Ovary (tissue), 7 donors: ENCODE measurements at regions not wholly inside any gene's neighbourhood (a gene's known extent, or its start where the extent isn't known, plus 50 kb on each side); places are given as distances from the start of the nearest gene placed in this dataset.

Experiments
- DNase-seq, 5 donors: peaks; one replicate each; pipeline ENCODE4 v3.0.0-alpha.2; 2019 to 2020
- H3K27ac ChIP-seq, 2 donors: fragments of 200-600 bp; one replicate each; pipeline versions ENCODE4 v1.5.1 to v1.8.0; 2019 to 2022
- H3K27me3 ChIP-seq: fragments of 200-600 bp; one replicate; pipeline ENCODE4 v1.8.0; 2022
- H3K36me3 ChIP-seq: fragments of 200-600 bp; sonication (generic); one replicate; pipeline ENCODE4 v1.5.1; 2019
- H3K4me1 ChIP-seq: one replicate; pipeline ENCODE4 v1.8.1; 2013; ENCODE audit warnings: mild to moderate bottlenecking, moderate library complexity; ENCODE audit not compliant: insufficient read depth
- H3K4me3 ChIP-seq: fragments of 200-600 bp; sonication (generic); one replicate; pipeline ENCODE4 v1.5.1; 2017
- H3K9me3 ChIP-seq, 2 donors: fragments of 200-600 bp in 1 of 2; sonication (generic) in 1 of 2; one replicate each; pipeline versions ENCODE4 v1.5.1 to v1.8.1; 2013 to 2019; ENCODE audit warnings: mild to moderate bottlenecking in 1 of 2, moderate library complexity in 1 of 2
- EP300 ChIP-seq: sonication (generic); formaldehyde crosslinking; IDR thresholded peaks from one replicate; pipeline ENCODE4 v1.6.1; 2017; ENCODE audit warnings: antibody characterized with exemption
- POLR2A ChIP-seq: fragments of 450-650 bp; IDR thresholded peaks from one replicate; pipeline ENCODE4 v1.6.1; 2017; ENCODE audit warnings: antibody characterized with exemption, mild to moderate bottlenecking, moderate library complexity
- WGBS, 3 donors: extraction: QIAGEN DNeasy Blood & Tissue Kit in 1 of 3; methylation state at CpG; one replicate each; pipeline versions ENCODE4 v1.1.5 to v1.1.7; 2013 to 2017; 5-methylcytosine and 5-hydroxymethylcytosine counted together
- intact Hi-C, 4 donors: fragments of 100-400 bp; cut with DNase I; formaldehyde crosslinking; loops; one replicate each; pipeline versions ENCODE4 v1.11.0 to v1.15.1; 2022 to 2023
- TF ChIP-seq, protein P1 (sequence below), 3 donors: fragments of 450-650 bp in 2 of 3; fragments of 200-600 bp in 1 of 3; IDR thresholded peaks; one replicate each; pipeline versions ENCODE4 v1.5.1 to v1.8.0; 2016 to 2022; ENCODE audit warnings: antibody characterized with exemption in 3 of 3, mild to moderate bottlenecking in 1 of 3
- donor health status: DM: no; HTN: no; CAD: no; lungs with moderate emphysema.
- donor health status: DM: no; HTN: no; CAD: no.
- donor health status: Bipolar disorder and iron deficiency.
- donor health status: DM: no; HTN: no; CAD: no.
- donor health status: DM: yes; HTN: yes; CAD: no.

DNA sequence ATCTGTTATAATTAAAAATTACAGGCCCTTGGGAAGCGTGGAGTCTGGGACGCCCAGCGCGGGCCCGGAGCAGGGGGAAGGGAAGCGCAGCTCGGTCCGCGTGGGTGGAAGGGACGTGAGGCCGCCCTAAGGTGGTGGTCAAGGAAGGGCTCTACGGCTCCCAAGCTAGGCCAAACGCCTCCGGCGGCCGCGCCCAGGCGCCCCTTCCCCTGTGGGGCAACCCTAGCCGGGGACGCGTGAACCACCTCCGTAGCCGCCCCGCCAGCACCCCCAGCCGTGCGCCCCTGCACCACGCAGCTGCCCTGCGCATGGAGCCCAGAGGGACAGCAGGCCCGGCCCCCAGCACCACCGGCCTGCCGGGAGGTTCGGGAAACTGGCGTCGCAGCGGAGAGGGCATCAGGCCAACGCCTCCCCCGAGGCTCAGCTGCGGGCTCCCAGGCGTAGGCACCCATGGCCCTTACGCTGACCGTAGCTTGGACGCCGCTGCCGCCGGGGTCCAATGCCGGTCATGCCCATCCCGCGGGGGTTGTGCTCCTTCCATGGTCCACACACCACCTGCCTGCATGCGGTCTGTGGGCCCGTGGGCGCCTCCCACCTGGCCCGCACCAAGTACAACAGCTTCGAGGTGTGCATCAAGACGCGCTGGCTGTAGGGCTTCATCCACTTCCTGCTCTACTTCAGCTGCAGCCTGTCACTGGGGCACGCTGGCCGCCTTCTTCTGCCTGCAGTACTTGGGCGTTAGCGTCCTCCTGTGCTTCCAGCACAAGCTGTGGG lies 166.7 kb downstream of the SEPTIN7 start:
- TF ChIP-seq EP300 (no peak), POLR2A (no peak)
- TF ChIP-seq, protein P1, sequence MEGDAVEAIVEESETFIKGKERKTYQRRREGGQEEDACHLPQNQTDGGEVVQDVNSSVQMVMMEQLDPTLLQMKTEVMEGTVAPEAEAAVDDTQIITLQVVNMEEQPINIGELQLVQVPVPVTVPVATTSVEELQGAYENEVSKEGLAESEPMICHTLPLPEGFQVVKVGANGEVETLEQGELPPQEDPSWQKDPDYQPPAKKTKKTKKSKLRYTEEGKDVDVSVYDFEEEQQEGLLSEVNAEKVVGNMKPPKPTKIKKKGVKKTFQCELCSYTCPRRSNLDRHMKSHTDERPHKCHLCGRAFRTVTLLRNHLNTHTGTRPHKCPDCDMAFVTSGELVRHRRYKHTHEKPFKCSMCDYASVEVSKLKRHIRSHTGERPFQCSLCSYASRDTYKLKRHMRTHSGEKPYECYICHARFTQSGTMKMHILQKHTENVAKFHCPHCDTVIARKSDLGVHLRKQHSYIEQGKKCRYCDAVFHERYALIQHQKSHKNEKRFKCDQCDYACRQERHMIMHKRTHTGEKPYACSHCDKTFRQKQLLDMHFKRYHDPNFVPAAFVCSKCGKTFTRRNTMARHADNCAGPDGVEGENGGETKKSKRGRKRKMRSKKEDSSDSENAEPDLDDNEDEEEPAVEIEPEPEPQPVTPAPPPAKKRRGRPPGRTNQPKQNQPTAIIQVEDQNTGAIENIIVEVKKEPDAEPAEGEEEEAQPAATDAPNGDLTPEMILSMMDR (IDR thresholded peaks at IDR 0.05), result no peak
- 63 to 79% (median 65%) methylated on average over 49 to 59 of the region's 59 CpGs for WGBS, 3 donors
- intact Hi-C loops, result no loop called here
- H3K36me3 ChIP-seq, result no peaks in the 10 kb centered on the region
- no peak overlapping the region for H3K4me3 ChIP-seq
- no peaks in the 10 kb centered on the region for H3K4me1 ChIP-seq
- H3K27me3 ChIP-seq, result no peaks in the 10 kb centered on the region
- H3K27ac ChIP-seq, result no peak overlapping the region
- no peaks in the 10 kb centered on the region for H3K9me3 ChIP-seq
- DNase-seq, result no peak

- intact Hi-C loops, result no loop called here
- no peaks in the 10 kb centered on the region for H3K36me3 ChIP-seq
Observed at GRCh38 chr7:35968140-35968940, 167.5 kb downstream of the SEPTIN7 start.

DNA sequence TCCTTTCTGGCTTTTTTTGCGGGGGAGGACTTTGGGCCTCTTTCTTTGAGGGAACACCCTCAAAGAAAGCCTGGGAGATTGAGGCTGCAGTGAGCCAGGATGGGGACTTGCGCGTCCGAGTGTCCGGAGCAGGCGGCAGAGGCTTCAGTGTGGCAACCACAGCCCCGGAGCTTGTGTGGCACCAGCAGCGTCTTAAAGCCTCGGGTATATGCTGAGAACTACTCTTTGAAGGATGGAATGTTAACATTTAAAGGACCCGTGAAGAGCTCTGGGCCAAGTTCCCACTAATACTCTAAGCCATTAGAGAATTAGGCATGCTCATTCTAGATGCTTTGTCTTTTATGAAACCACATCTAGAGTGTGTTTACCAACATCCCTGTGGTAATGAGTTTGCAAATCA lies 168.2 kb downstream of the SEPTIN7 start:
- DNase-seq, result no peak

More at GRCh38 chr7:35968140-35968940, 167.5 kb downstream of the SEPTIN7 start:
- WGBS, 3 donors, result 93 to 95% (median 94%) methylated on average over 39 to 40 of the region's 40 CpGs
- H3K27me3 ChIP-seq, result no peaks in the 10 kb centered on the region
- no peak for TF ChIP-seq EP300
- TF ChIP-seq, protein P1 (IDR thresholded peaks at IDR 0.05), result no peak
- TF ChIP-seq POLR2A, result no peak
- DNase-seq, result no peak
- no peaks in the 10 kb centered on the region for H3K4me1 ChIP-seq
- H3K27ac ChIP-seq, result no peak overlapping the region
- H3K9me3 ChIP-seq, result no peaks in the 10 kb centered on the region
- no peak overlapping the region for H3K4me3 ChIP-seq

DNA sequence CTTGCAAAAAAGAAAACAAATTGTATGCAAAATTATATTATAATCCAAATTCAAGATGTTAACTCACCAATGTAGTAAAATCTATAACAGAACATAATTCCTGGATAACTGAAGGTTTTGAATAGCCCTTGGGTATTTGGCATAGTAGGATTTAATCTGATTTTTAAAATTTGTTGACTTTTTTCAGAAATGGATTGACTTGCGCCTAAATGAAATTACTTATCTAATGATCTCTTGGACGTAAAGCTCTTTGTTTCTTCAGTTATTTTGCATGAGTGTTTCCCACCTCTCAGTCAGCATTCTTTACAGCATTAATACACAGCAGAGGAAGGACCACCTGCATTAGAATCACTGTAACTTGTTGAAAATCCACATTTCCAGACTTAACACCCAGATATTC lies 169.6 kb downstream of the SEPTIN7 start:
- intact Hi-C loops, result no loop called here
- 96 to 98% (median 96%) methylated on average over 2 of the region's 2 CpGs for WGBS, 3 donors
- TF ChIP-seq POLR2A (no peak), EP300 (no peak)
- TF ChIP-seq, protein P1 (IDR thresholded peaks at IDR 0.05), result no peak
- Histone ChIP-seq H3K9me3 (no peaks in the 10 kb centered on the region), H3K4me1 (no peaks in the 10 kb centered on the region), H3K4me3 (no peak overlapping the region), H3K36me3 (no peaks in the 10 kb centered on the region), H3K27me3 (no peaks in the 10 kb centered on the region), H3K27ac (no peak overlapping the region)
- no peak for DNase-seq

More for the DNA sequence above, 168.2 kb downstream of the SEPTIN7 start:
- TF ChIP-seq POLR2A (no peak), EP300 (no peak)
- TF ChIP-seq, protein P1 (IDR thresholded peaks at IDR 0.05), result no peak
- Histone ChIP-seq H3K36me3 (no peaks in the 10 kb centered on the region), H3K27ac (no peak overlapping the region), H3K9me3 (no peaks in the 10 kb centered on the region), H3K4me1 (no peaks in the 10 kb centered on the region), H3K27me3 (no peaks in the 10 kb centered on the region), H3K4me3 (no peak overlapping the region)
- 66 to 69% (median 68%) methylated on average over 10 of the region's 10 CpGs for WGBS, 3 donors
- intact Hi-C loops, result no loop called here
